Activated T-helper 17 cell treated with anti-CD3 and anti-CD28 coated beads, Interleukin-2, amount 50 U/mL, for 72 hours (primary cell): ENCODE measurements at regions not wholly inside any gene's neighbourhood (a gene's known extent, or its start where the extent isn't known, plus 50 kb on each side); places are given as distances from the start of the nearest gene placed in this dataset.

Experiments used
- ATAC-seq: fragments of 150-1000 bp; cut with Tn5 transposase; replicated peaks from 2 replicates; pipeline ENCODE4 v1.10.0; 2021; ENCODE audit warnings: mild to moderate bottlenecking, moderate library complexity
- H3K27ac Mint-ChIP-seq: one replicate; pipeline ENCODE4 v1.8.0; 2022; ENCODE audit warnings: mixed read lengths
- H3K27me3 Mint-ChIP-seq: one replicate; pipeline ENCODE4 v1.8.0; 2022; ENCODE audit warnings: mixed read lengths
- H3K36me3 Mint-ChIP-seq: one replicate; pipeline ENCODE4 v1.8.0; 2022; ENCODE audit warnings: low read depth, mild to moderate bottlenecking, mixed read lengths
- H3K4me1 Mint-ChIP-seq: one replicate; pipeline ENCODE4 v1.8.0; 2022; ENCODE audit warnings: mixed read lengths
- H3K4me3 Mint-ChIP-seq: one replicate; pipeline ENCODE4 v1.8.0; 2022; ENCODE audit warnings: mild to moderate bottlenecking, mixed read lengths
- H3K9me3 Mint-ChIP-seq: one replicate; pipeline ENCODE4 v1.8.0; 2022; ENCODE audit warnings: mixed read lengths

GRCh38 chr14:44589180-44589579, 82.1 kb upstream of the FSCB start:
- ATAC-seq = no peak
- peaks cover 3% of the 10 kb centered on the region for H3K27me3 Mint-ChIP-seq
- H3K9me3 Mint-ChIP-seq = no peaks in the 10 kb centered on the region
- H3K36me3 Mint-ChIP-seq = no peaks in the 10 kb centered on the region
- no peak overlapping the region for H3K4me3 Mint-ChIP-seq
- H3K4me1 Mint-ChIP-seq = no peaks in the 10 kb centered on the region
- no peak overlapping the region for H3K27ac Mint-ChIP-seq

GRCh38 chr14:44586910-44587309, 79.8 kb upstream of the FSCB start:
- no peak for ATAC-seq
- H3K36me3 Mint-ChIP-seq = no peaks in the 10 kb centered on the region
- H3K27me3 Mint-ChIP-seq = peaks cover 3% of the 10 kb centered on the region
- peaks cover 8% of the 10 kb centered on the region for H3K9me3 Mint-ChIP-seq
- H3K4me1 Mint-ChIP-seq = no peaks in the 10 kb centered on the region
- H3K4me3 Mint-ChIP-seq = no peak overlapping the region
- no peak overlapping the region for H3K27ac Mint-ChIP-seq

DNA sequence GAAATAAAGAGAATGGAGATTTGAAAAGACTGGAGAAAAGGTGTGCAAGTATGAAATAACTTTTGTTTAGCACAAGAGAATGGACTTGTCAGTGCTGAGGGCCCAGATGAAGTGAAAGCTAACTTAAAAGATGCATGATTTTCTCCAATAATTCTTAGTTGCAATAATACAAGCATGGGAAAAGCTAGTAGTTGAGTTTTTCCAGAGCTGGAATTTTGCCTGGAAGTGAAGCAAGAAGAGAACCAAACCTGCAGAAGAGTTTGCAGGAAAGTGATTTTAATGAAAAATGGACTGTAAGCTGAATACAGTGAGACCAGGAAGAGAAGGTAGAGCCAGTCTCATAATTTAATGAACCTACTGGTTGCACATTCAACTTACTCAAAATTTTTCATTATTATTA, 69.3 kb upstream of the FSCB start:
- H3K4me3 Mint-ChIP-seq = no peak overlapping the region
- ATAC-seq = no peak
- H3K27ac Mint-ChIP-seq = no peak overlapping the region

GRCh38 chr14:44567997-44568396, 60.9 kb upstream of the FSCB start:
- Mint-ChIP-seq H3K9me3 (peaks cover 10% of the 10 kb centered on the region), H3K27me3 (no peaks in the 10 kb centered on the region), H3K4me1 (no peaks in the 10 kb centered on the region), H3K4me3 (no peak overlapping the region), H3K27ac (no peak overlapping the region), H3K36me3 (no peaks in the 10 kb centered on the region)
- no peak for ATAC-seq

More for the DNA sequence above, 69.3 kb upstream of the FSCB start:
- no peaks in the 10 kb centered on the region for H3K27me3 Mint-ChIP-seq
- H3K9me3 Mint-ChIP-seq = peaks cover 6% of the 10 kb centered on the region
- H3K4me1 Mint-ChIP-seq = no peaks in the 10 kb centered on the region
- H3K36me3 Mint-ChIP-seq = no peaks in the 10 kb centered on the region

DNA sequence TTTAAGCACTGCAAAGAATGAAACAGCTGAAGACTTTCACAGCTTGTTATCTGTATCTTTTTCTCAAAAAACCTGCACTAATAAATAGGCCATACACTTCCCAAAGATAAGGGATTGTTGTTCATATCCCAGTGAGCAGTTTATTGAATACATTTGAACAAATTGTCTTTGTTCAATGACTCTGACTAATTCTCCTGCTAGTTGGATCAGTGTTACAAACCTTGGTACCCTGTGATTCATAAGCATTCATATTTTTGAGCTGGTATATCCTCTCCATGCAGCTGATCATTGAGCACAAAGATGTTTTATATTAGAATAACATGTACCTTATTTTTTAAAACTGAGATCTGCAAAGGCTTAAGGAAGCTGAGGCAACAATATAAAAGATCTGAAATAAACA, 58.9 kb upstream of the FSCB start:
- Mint-ChIP-seq H3K9me3 (peaks cover 10% of the 10 kb centered on the region), H3K27ac (no peak overlapping the region), H3K27me3 (no peaks in the 10 kb centered on the region), H3K36me3 (no peaks in the 10 kb centered on the region), H3K4me1 (no peaks in the 10 kb centered on the region), H3K4me3 (no peak overlapping the region)
- no peak for ATAC-seq

DNA sequence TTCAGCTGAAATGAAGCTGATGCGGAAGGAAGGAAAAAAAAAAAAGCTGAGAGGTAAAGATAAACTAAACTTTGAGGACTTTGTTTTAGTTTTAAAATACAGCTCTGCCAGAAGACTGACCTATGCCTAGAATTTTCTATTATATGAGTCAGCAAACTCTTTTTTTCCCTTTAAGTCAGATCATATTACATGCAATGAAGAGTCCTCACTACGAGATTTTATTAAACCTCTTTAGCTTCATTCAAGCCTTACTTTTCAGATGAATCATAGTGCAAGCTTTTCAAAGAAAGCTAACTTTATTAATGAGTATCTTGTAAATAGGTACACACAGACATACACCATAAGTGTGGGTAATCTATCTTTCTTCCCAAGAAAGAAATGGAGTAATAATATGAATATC, 57.8 kb upstream of the FSCB start:
- no peak overlapping the region for H3K27ac Mint-ChIP-seq
- H3K9me3 Mint-ChIP-seq = peaks cover 8% of the 10 kb centered on the region
- no peaks in the 10 kb centered on the region for H3K36me3 Mint-ChIP-seq
- no peaks in the 10 kb centered on the region for H3K27me3 Mint-ChIP-seq
- no peaks in the 10 kb centered on the region for H3K4me1 Mint-ChIP-seq
- no peak overlapping the region for H3K4me3 Mint-ChIP-seq
- ATAC-seq = no peak
